Neural progenitor cell (in vitro differentiated cells): ENCODE measurements at regions not wholly inside any gene's neighbourhood (a gene's known extent, or its start where the extent isn't known, plus 50 kb on each side); places are given as distances from the start of the nearest gene placed in this dataset.
"Not testable (repeated sequence)": the region's sequence is repeated elsewhere in the genome, so short reads cannot be mapped to it uniquely, and the experiment has no call there.

Experiments used
- DNase-seq: peaks from one replicate; pipeline ENCODE4 v3.0.0-alpha.2; 2016; ENCODE audit warnings: low spot score
- H2AFZ ChIP-seq: fragments of 200-600 bp; sonication (generic); replicated peaks from 2 replicates; pipeline ENCODE4 v1.6.1; 2016; ENCODE audit warnings: antibody characterized with exemption
- H3F3A ChIP-seq: fragments of 200-600 bp; sonication (generic); 2 replicates; pipeline ENCODE4 v1.6.1; 2016; ENCODE audit warnings: antibody characterized with exemption, low read depth
- H3K27ac ChIP-seq: fragments of 200-600 bp; sonication (generic); 2 replicates; pipeline ENCODE4 v1.5.1; 2016; ENCODE audit warnings: mild to moderate bottlenecking
- H3K27me3 ChIP-seq: fragments of 200-600 bp; sonication (generic); 2 replicates; pipeline ENCODE4 v1.6.1; 2016; ENCODE audit warnings: mild to moderate bottlenecking, moderate library complexity
- H3K36me3 ChIP-seq: fragments of 200-600 bp; sonication (generic); 2 replicates; pipeline ENCODE4 v1.5.1; 2016
- H3K4me1 ChIP-seq: fragments of 200-600 bp; sonication (generic); 2 replicates; pipeline ENCODE4 v1.6.1; 2016; ENCODE audit warnings: mixed run types
- H3K4me2 ChIP-seq: fragments of 200-600 bp; sonication (generic); 2 replicates; pipeline ENCODE4 v1.6.1; 2016
- H3K4me3 ChIP-seq: fragments of 200-600 bp; sonication (generic); 2 replicates; pipeline ENCODE4 v1.5.1; 2016
- H3K79me2 ChIP-seq: fragments of 200-600 bp; sonication (generic); 2 replicates; pipeline ENCODE4 v1.6.1; 2016; ENCODE audit warnings: low read depth
- H3K9ac ChIP-seq: fragments of 200-600 bp; sonication (generic); 2 replicates; pipeline ENCODE4 v1.6.1; 2016
- H3K9me3 ChIP-seq: fragments of 200-600 bp; sonication (generic); 2 replicates; pipeline ENCODE4 v1.5.1; 2016; ENCODE audit warnings: low read depth
- H4K20me1 ChIP-seq: fragments of 200-600 bp; sonication (generic); 2 replicates; pipeline ENCODE4 v1.6.1; 2016; ENCODE audit warnings: low read depth
- H3K27ac Mint-ChIP-seq: 3 replicates; pipeline ENCODE4 v1.8.0; 2021; ENCODE audit warnings: mixed read lengths
- H3K27me3 Mint-ChIP-seq: 2 replicates; pipeline ENCODE4 v1.8.0; 2022; ENCODE audit warnings: low read depth, mild to moderate bottlenecking, inconsistent platforms, moderate library complexity, mixed read lengths; ENCODE audit not compliant: insufficient read depth
- H3K36me3 Mint-ChIP-seq: 3 replicates; pipeline ENCODE4 v1.8.0; 2021; ENCODE audit warnings: mixed read lengths
- H3K4me1 Mint-ChIP-seq: 3 replicates; pipeline ENCODE4 v1.8.0; 2021; ENCODE audit warnings: mixed read lengths
- H3K4me3 Mint-ChIP-seq: 3 replicates; pipeline ENCODE4 v1.8.0; 2021; ENCODE audit warnings: mild to moderate bottlenecking, moderate library complexity, mixed read lengths
- H3K9me3 Mint-ChIP-seq: 3 replicates; pipeline ENCODE4 v1.8.0; 2020; ENCODE audit warnings: mixed read lengths
- CTCF ChIP-seq: fragments of 200-600 bp; sonication (generic); IDR thresholded peaks from 2 replicates; pipeline ENCODE4 v1.5.1; 2017; ENCODE audit warnings: antibody characterized with exemption, mild to moderate bottlenecking
- EZH2 ChIP-seq: fragments of 200-600 bp; sonication (generic); IDR thresholded peaks from 2 replicates; pipeline ENCODE4 v1.6.1; 2017; ENCODE audit warnings: antibody characterized with exemption, mild to moderate bottlenecking, moderate library complexity
- EZH2phosphoT487 ChIP-seq: fragments of 200-600 bp; sonication (generic); IDR thresholded peaks from 2 replicates; pipeline ENCODE4 v1.6.1; 2017; ENCODE audit warnings: antibody characterized with exemption

GRCh38 chr3:10109-10996, 186.2 kb upstream of the CHL1 start:
- H3K27me3 Mint-ChIP-seq, H3K27me3 ChIP-seq, H3K4me1 Mint-ChIP-seq, H3K9me3 Mint-ChIP-seq, H3K4me3 Mint-ChIP-seq, H3K4me3 ChIP-seq, H3K4me2 ChIP-seq, H3K27ac ChIP-seq, H3K36me3 Mint-ChIP-seq, H3K27ac Mint-ChIP-seq, H3K9ac ChIP-seq, H3K4me1 ChIP-seq, H3F3A ChIP-seq, H3K9me3 ChIP-seq, H2AFZ ChIP-seq, H3K79me2 ChIP-seq, H3K36me3 ChIP-seq, H4K20me1 ChIP-seq: not testable (repeated sequence)
- peak; percentile 26 for DNase-seq

- TF ChIP-seq CTCF (no peak), EZH2 (no peak), EZH2phosphoT487 (no peak)
- Histone ChIP-seq H3K79me2 (no peaks in the 10 kb centered on the region), H3K4me2 (no peak overlapping the region), H4K20me1 (no peaks in the 10 kb centered on the region), H3K4me3 (no peak overlapping the region), H3K27ac (no peak overlapping the region), H3K27me3 (no peaks in the 10 kb centered on the region), H2AFZ (no peak overlapping the region), H3K9ac (no peak overlapping the region), H3F3A (no peaks in the 10 kb centered on the region), H3K9me3 (no peaks in the 10 kb centered on the region), H3K4me1 (no peaks in the 10 kb centered on the region), H3K36me3 (no peaks in the 10 kb centered on the region)
- H3K9me3 Mint-ChIP-seq: peaks cover 5% of the 10 kb centered on the region
- H3K27me3 Mint-ChIP-seq: peaks cover 5% of the 10 kb centered on the region
- peak; percentile 34 for DNase-seq
- H3K27ac Mint-ChIP-seq: peak overlapping the region; percentile 40
- no peaks in the 10 kb centered on the region for H3K4me1 Mint-ChIP-seq
- peak overlapping the region; percentile 71 for H3K4me3 Mint-ChIP-seq
- no peaks in the 10 kb centered on the region for H3K36me3 Mint-ChIP-seq
Measured at GRCh38 chr3:11734-12133, 184.8 kb upstream of the CHL1 start.

- Mint-ChIP-seq H3K4me3 (no peak overlapping the region), H3K36me3 (no peaks in the 10 kb centered on the region), H3K27ac (no peak overlapping the region), H3K9me3 (peaks cover 5% of the 10 kb centered on the region), H3K27me3 (peaks cover 9% of the 10 kb centered on the region), H3K4me1 (no peaks in the 10 kb centered on the region)
- Histone ChIP-seq H3K4me2 (no peak overlapping the region), H3K27me3 (no peaks in the 10 kb centered on the region), H3K9ac (no peak overlapping the region), H3K36me3 (no peaks in the 10 kb centered on the region), H4K20me1 (no peaks in the 10 kb centered on the region), H3K4me1 (no peaks in the 10 kb centered on the region), H3F3A (no peaks in the 10 kb centered on the region), H3K79me2 (no peaks in the 10 kb centered on the region), H3K9me3 (no peaks in the 10 kb centered on the region), H2AFZ (no peak overlapping the region), H3K4me3 (no peak overlapping the region), H3K27ac (no peak overlapping the region)
- DNase-seq: no peak
- TF ChIP-seq EZH2phosphoT487 (no peak), EZH2 (no peak), CTCF (no peak)
Measured at GRCh38 chr3:14652-15051, 181.9 kb upstream of the CHL1 start.

GRCh38 chr3:16366-16765, 180.2 kb upstream of the CHL1 start:
- H3K9ac ChIP-seq: no peak overlapping the region
- H4K20me1 ChIP-seq: no peaks in the 10 kb centered on the region
- Mint-ChIP-seq H3K27me3 (peaks cover 10% of the 10 kb centered on the region), H3K9me3 (peaks cover 5% of the 10 kb centered on the region), H3K4me1 (no peaks in the 10 kb centered on the region), H3K27ac (no peak overlapping the region), H3K36me3 (no peaks in the 10 kb centered on the region), H3K4me3 (no peak overlapping the region)
- no peak for DNase-seq
- no peaks in the 10 kb centered on the region for H3K36me3 ChIP-seq
- H3K27me3 ChIP-seq: no peaks in the 10 kb centered on the region
- H3K9me3 ChIP-seq: no peaks in the 10 kb centered on the region
- H3K79me2 ChIP-seq: no peaks in the 10 kb centered on the region
- H2AFZ ChIP-seq: no peak overlapping the region
- H3K27ac ChIP-seq: no peak overlapping the region
- no peaks in the 10 kb centered on the region for H3K4me1 ChIP-seq
- H3K4me2 ChIP-seq: no peak overlapping the region
- no peaks in the 10 kb centered on the region for H3F3A ChIP-seq
- TF ChIP-seq EZH2: no peak
- TF ChIP-seq CTCF: no peak
- no peak for TF ChIP-seq EZH2phosphoT487
- no peak overlapping the region for H3K4me3 ChIP-seq
